HepG2 (cell line): ENCODE measurements at regions not wholly inside any gene's neighbourhood (a gene's known extent, or its start where the extent isn't known, plus 50 kb on each side); places are given as distances from the start of the nearest gene placed in this dataset.

ENCODE experiments used
- ATAC-seq: fragments of 200-7000 bp; cut with Tn5 transposase; 3 replicates; pipeline ENCODE4 v1.9.1; 2020; ENCODE audit warnings: mild to moderate bottlenecking, moderate library complexity
- BruUV-seq: library from RNA; stranded (reverse); fragments of 400-500 nt; replicated peaks from 2 replicates; lab custom pipeline; 2021; lab: Mats Ljungman, UMichigan
- CTCF ChIA-PET: fragments of 300-600 bp; formaldehyde crosslinking; extraction: SDS; loops from one replicate; lab custom pipeline; 2021; ENCODE audit warnings: low total read pairs, inconsistent platforms, low intra/inter-chr PET ratio; lab: Yijun Ruan, JAX
- POLR2A ChIA-PET: fragments of 350-600 bp; sonication (Branson Sonifier 250); formaldehyde crosslinking; loops from one replicate; lab custom pipeline; 2020; ENCODE audit warnings: antibody characterized with exemption, inconsistent platforms; lab: Yijun Ruan, JAX
- DNase-seq: peaks from one replicate; pipeline ENCODE4 v3.0.0-alpha.2; 2015; ENCODE audit warnings: low spot score
- FAIRE-seq: peaks from 3 replicates; lab custom pipeline; 2011; peaks lifted over from hg19 to GRCh38; lab: Jason Lieb, UNC
- H2AFZ ChIP-seq: one replicate; pipeline ENCODE4 v1.6.1; 2011; ENCODE audit warnings: low read length, inconsistent platforms
- H3K27ac ChIP-seq: fragments of 300-600 bp; 3 replicates; pipeline ENCODE4 v1.8.0; 2011; ENCODE audit warnings: mixed run types, mild to moderate bottlenecking, mixed read lengths, low read length, inconsistent platforms; ENCODE audit not compliant: insufficient read depth; ENCODE audit errors: extremely low read length
- H3K27me3 ChIP-seq, 2 experiments: fragments of 200-600 bp in 1 of 2; 2 replicates in 1 of 2; 3 replicates in 1 of 2; pipeline versions ENCODE4 v1.6.0 to v1.8.0; 2011; ENCODE audit warnings: low read length in 2 of 2, mild to moderate bottlenecking in 2 of 2, moderate library complexity in 2 of 2, inconsistent platforms in 1 of 2; ENCODE audit not compliant: insufficient read depth in 2 of 2, control insufficient read depth in 1 of 2
- H3K36me3 ChIP-seq, 2 experiments: fragments of 200-600 bp in 1 of 2; replicated peaks in 1 of 2; 2 replicates in 1 of 2; 3 replicates in 1 of 2; pipeline versions ENCODE4 v1.5.1 to v1.8.0; 2011; ENCODE audit warnings: low read length in 2 of 2, inconsistent platforms in 1 of 2; ENCODE audit not compliant: insufficient read depth in 2 of 2, control insufficient read depth in 1 of 2
- H3K4me1 ChIP-seq: 2 replicates; pipeline ENCODE4 v1.5.1; 2012; ENCODE audit warnings: low read length, inconsistent platforms; ENCODE audit not compliant: insufficient read depth
- H3K4me2 ChIP-seq: 2 replicates; pipeline ENCODE4 v1.6.0; 2011; ENCODE audit warnings: low read depth, low read length, inconsistent platforms
- H3K4me3 ChIP-seq, 3 experiments: fragments of 200-600 bp in 1 of 3; sonication (generic), shearing (Covaris generic) in 1 of 3; replicated peaks in 1 of 3; 2 replicates each; pipeline ENCODE4 v1.5.1; 2011 to 2016; ENCODE audit warnings: low read length in 3 of 3, inconsistent platforms in 2 of 3, low read depth in 2 of 3, mild to moderate bottlenecking in 2 of 3, control low read depth in 1 of 3, mixed read lengths in 1 of 3; ENCODE audit not compliant: insufficient read depth in 1 of 3
- H3K79me2 ChIP-seq: one replicate; pipeline ENCODE4 v1.6.1; 2011; ENCODE audit warnings: low read length, inconsistent platforms; ENCODE audit not compliant: insufficient read depth
- H3K9ac ChIP-seq: 2 replicates; pipeline ENCODE4 v1.6.0; 2011; ENCODE audit warnings: mild to moderate bottlenecking, low read depth, low read length, inconsistent platforms; ENCODE audit not compliant: insufficient read depth
- H3K9me3 ChIP-seq: 2 replicates; pipeline ENCODE4 v1.5.1; 2012; ENCODE audit warnings: mild to moderate bottlenecking, low read length
- H4K20me1 ChIP-seq: 2 replicates; pipeline ENCODE4 v1.6.0; 2011; ENCODE audit warnings: inconsistent platforms, mild to moderate bottlenecking, low read length, moderate library complexity; ENCODE audit not compliant: insufficient read depth
- HNRNPH1 ChIP-seq: fragments of 200-400 bp; formaldehyde crosslinking; optimal IDR thresholded peaks from 2 replicates; pipeline ENCODE3; 2017; ENCODE audit warnings: mild to moderate bottlenecking, low read depth, low read length
- JUND ChIP-seq: sonication (generic); formaldehyde crosslinking; IDR thresholded peaks from 2 replicates; pipeline ENCODE4 v1.8.0; 2022; ENCODE audit warnings: mild to moderate bottlenecking, missing genetic modification reagents
- NCOA2 ChIP-seq: sonication (generic); formaldehyde crosslinking; IDR thresholded peaks from 2 replicates; pipeline ENCODE4 v1.8.0; 2022; ENCODE audit warnings: inconsistent platforms
- NFATC3 ChIP-seq: sonication (generic); formaldehyde crosslinking; IDR thresholded peaks from 2 replicates; pipeline ENCODE4 v1.5.1; 2020; ENCODE audit warnings: mild to moderate bottlenecking, missing genetic modification reagents
- SETDB1 ChIP-seq: sonication (generic); formaldehyde crosslinking; IDR thresholded peaks from 2 replicates; pipeline ENCODE4 v1.5.1; 2020; ENCODE audit warnings: missing genetic modification reagents, mild to moderate bottlenecking, borderline replicate concordance
- YY1 ChIP-seq: IDR thresholded peaks from 2 replicates; pipeline ENCODE4 v1.6.1; 2011; ENCODE audit warnings: low read length, low read depth, moderate library complexity, mild to moderate bottlenecking; ENCODE audit not compliant: insufficient read depth, insufficient replicate concordance
- ZIK1 ChIP-seq: sonication (generic); formaldehyde crosslinking; IDR thresholded peaks from 2 replicates; pipeline ENCODE4 v1.5.0; 2020; ENCODE audit warnings: mild to moderate bottlenecking, low read depth, missing genetic modification reagents, borderline replicate concordance
- ZNF792 ChIP-seq: IDR thresholded peaks from 2 replicates; pipeline ENCODE4 v1.6.1; 2016
- ZNF816 ChIP-seq: sonication (generic); formaldehyde crosslinking; IDR thresholded peaks from 2 replicates; pipeline ENCODE4 v1.8.0; 2022; ENCODE audit warnings: missing genetic modification reagents, mild to moderate bottlenecking, borderline replicate concordance
- ZNF878 ChIP-seq: sonication (generic); formaldehyde crosslinking; IDR thresholded peaks from 2 replicates; pipeline ENCODE4 v1.8.1; 2023; ENCODE audit warnings: mild to moderate bottlenecking, missing genetic modification reagents, moderate library complexity
- WGBS: methylation state at CpG from one replicate; pipeline ENCODE4 v1.1.6; 2017; ENCODE audit warnings: low lambda C conversion rate; 5-methylcytosine and 5-hydroxymethylcytosine counted together
- in situ Hi-C: cut with HindIII; loops from 2 replicates; pipeline ENCODE4 v1.10.0; 2017; ENCODE audit warnings: low pct_unique_long_range_greater_than_20kb; ENCODE audit not compliant: extremely low pct_ligation_motif_present
- intact Hi-C: fragments of 100-400 bp; cut with micrococcal nuclease; formaldehyde crosslinking; loops from one replicate; pipeline ENCODE4 v1.10.0; 2022; ENCODE audit not compliant: unreplicated experiment
- TF ChIP-seq, protein P1 (sequence below): sonication (generic); formaldehyde crosslinking; IDR thresholded peaks from 2 replicates; pipeline ENCODE4 v1.4.0; 2020; ENCODE audit warnings: missing genetic modification reagents, borderline replicate concordance
- TF ChIP-seq, protein P2 (sequence below): IDR thresholded peaks from 2 replicates; pipeline ENCODE4 v1.6.1; 2016; ENCODE audit warnings: low read depth, missing genetic modification reagents, missing compliant biosample characterization

DNA sequence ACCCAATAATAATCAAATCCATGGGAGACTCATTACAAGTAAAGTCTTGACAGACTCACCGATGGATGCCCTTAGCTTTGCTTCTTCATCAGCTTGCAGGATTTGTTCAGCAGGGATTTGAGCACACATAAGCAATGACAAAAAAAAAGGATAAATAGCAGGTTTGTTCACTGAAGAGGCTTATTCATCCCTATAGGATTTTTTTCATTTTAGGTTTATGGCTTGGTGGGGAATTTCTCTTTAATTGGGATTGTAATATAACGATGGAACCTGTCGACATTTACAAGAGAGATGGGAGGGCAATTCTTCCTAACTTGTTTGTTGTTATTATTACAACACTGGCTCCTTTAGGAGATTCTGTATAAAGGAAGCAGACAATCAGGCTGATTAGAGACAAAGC, 649.1 kb upstream of the PLXNA2 start:
- 21% methylated on average over 3 of the region's 3 CpGs for WGBS
- ATAC-seq (no peak), FAIRE-seq (no peak), DNase-seq (no peak)
- ChIA-PET POLR2A (no interaction called here), CTCF (no interaction called here)
- H3K4me1 ChIP-seq, result no peaks in the 10 kb centered on the region
- intact Hi-C loops, result no loop called here
- BruUV-seq, result no TSS peak
- no peak overlapping the region for H3K4me2 ChIP-seq
- H3K79me2 ChIP-seq, result no peaks in the 10 kb centered on the region
- no peaks in the 10 kb centered on the region for H4K20me1 ChIP-seq
- TF ChIP-seq ZIK1 (CRISPR knock-in tag), result no peak
- TF ChIP-seq ZNF816 (CRISPR knock-in tag), result no peak
- TF ChIP-seq, protein P1, sequence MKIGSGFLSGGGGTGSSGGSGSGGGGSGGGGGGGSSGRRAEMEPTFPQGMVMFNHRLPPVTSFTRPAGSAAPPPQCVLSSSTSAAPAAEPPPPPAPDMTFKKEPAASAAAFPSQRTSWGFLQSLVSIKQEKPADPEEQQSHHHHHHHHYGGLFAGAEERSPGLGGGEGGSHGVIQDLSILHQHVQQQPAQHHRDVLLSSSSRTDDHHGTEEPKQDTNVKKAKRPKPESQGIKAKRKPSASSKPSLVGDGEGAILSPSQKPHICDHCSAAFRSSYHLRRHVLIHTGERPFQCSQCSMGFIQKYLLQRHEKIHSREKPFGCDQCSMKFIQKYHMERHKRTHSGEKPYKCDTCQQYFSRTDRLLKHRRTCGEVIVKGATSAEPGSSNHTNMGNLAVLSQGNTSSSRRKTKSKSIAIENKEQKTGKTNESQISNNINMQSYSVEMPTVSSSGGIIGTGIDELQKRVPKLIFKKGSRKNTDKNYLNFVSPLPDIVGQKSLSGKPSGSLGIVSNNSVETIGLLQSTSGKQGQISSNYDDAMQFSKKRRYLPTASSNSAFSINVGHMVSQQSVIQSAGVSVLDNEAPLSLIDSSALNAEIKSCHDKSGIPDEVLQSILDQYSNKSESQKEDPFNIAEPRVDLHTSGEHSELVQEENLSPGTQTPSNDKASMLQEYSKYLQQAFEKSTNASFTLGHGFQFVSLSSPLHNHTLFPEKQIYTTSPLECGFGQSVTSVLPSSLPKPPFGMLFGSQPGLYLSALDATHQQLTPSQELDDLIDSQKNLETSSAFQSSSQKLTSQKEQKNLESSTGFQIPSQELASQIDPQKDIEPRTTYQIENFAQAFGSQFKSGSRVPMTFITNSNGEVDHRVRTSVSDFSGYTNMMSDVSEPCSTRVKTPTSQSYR (CRISPR knock-in tag), result no peak
- no peak for TF ChIP-seq NCOA2
- TF ChIP-seq ZNF792 (CRISPR knock-in tag), result no peak
- no peak overlapping the region for H2AFZ ChIP-seq
- no peaks in the 10 kb centered on the region; the same call in 1 of the 2 replicates for H3K9me3 ChIP-seq
- no peak overlapping the region for H3K9ac ChIP-seq
- in situ Hi-C loops, result no loop called here
- H3K36me3 ChIP-seq, result no peaks in the 10 kb centered on the region
- H3K27ac ChIP-seq, result no peak overlapping the region
- no peak overlapping the region for H3K4me3 ChIP-seq
- H3K27me3 ChIP-seq, result no peaks in the 10 kb centered on the region

DNA sequence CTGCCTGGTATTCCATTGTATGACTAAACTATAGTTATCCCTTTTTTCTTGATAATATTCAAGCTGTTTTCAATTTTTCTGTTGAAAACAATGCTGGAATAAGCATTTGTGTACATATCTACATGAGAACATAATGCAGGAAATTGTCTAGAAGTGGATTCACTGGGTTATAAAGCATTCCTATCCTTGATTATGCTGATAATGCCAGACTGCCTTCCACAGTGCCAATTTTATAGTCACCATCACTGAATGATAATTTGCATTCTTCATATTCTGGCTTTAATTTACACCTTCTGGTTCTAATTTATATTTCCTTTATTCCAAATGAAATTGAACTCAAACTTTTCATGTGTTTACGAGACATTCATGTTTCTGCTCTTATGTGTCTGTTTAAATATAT, 651.0 kb upstream of the PLXNA2 start:
- no peak overlapping the region for H3K4me3 ChIP-seq
- no TSS peak for BruUV-seq
- intact Hi-C loops, result no loop called here
- H3K4me2 ChIP-seq, result no peak overlapping the region
- no peaks in the 10 kb centered on the region for H3K36me3 ChIP-seq
- H3K4me1 ChIP-seq, result no peaks in the 10 kb centered on the region
- ChIA-PET POLR2A (no interaction called here), CTCF (no interaction called here)
- in situ Hi-C loops, result no loop called here
- no peaks in the 10 kb centered on the region for H3K79me2 ChIP-seq
- H4K20me1 ChIP-seq, result no peaks in the 10 kb centered on the region
- no peak overlapping the region for H3K27ac ChIP-seq
- no peak for FAIRE-seq
- DNase-seq, result no peak
- no peaks in the 10 kb centered on the region; the same call in 1 of the 2 replicates for H3K9me3 ChIP-seq
- no peak overlapping the region for H3K9ac ChIP-seq
- H3K27me3 ChIP-seq, result no peaks in the 10 kb centered on the region
- no peak for ATAC-seq
- WGBS, result 5% methylated on average over 1 of the region's 1 CpG
- no peak overlapping the region for H2AFZ ChIP-seq
- TF ChIP-seq YY1 (no peak), JUND (no peak), HNRNPH1 (no peak), ZNF878 (CRISPR knock-in tag) (no peak), NFATC3 (CRISPR knock-in tag) (no peak), SETDB1 (CRISPR knock-in tag) (no peak)
- TF ChIP-seq, protein P2, sequence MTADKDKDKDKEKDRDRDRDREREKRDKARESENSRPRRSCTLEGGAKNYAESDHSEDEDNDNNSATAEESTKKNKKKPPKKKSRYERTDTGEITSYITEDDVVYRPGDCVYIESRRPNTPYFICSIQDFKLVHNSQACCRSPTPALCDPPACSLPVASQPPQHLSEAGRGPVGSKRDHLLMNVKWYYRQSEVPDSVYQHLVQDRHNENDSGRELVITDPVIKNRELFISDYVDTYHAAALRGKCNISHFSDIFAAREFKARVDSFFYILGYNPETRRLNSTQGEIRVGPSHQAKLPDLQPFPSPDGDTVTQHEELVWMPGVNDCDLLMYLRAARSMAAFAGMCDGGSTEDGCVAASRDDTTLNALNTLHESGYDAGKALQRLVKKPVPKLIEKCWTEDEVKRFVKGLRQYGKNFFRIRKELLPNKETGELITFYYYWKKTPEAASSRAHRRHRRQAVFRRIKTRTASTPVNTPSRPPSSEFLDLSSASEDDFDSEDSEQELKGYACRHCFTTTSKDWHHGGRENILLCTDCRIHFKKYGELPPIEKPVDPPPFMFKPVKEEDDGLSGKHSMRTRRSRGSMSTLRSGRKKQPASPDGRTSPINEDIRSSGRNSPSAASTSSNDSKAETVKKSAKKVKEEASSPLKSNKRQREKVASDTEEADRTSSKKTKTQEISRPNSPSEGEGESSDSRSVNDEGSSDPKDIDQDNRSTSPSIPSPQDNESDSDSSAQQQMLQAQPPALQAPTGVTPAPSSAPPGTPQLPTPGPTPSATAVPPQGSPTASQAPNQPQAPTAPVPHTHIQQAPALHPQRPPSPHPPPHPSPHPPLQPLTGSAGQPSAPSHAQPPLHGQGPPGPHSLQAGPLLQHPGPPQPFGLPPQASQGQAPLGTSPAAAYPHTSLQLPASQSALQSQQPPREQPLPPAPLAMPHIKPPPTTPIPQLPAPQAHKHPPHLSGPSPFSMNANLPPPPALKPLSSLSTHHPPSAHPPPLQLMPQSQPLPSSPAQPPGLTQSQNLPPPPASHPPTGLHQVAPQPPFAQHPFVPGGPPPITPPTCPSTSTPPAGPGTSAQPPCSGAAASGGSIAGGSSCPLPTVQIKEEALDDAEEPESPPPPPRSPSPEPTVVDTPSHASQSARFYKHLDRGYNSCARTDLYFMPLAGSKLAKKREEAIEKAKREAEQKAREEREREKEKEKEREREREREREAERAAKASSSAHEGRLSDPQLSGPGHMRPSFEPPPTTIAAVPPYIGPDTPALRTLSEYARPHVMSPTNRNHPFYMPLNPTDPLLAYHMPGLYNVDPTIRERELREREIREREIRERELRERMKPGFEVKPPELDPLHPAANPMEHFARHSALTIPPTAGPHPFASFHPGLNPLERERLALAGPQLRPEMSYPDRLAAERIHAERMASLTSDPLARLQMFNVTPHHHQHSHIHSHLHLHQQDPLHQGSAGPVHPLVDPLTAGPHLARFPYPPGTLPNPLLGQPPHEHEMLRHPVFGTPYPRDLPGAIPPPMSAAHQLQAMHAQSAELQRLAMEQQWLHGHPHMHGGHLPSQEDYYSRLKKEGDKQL (CRISPR knock-in tag), result no peak
